ENCODE measurements at regions not wholly inside any gene's neighbourhood (a gene's known extent, or its start where the extent isn't known, plus 50 kb on each side); places are given as distances from the start of the nearest gene placed in this dataset.

DNA sequence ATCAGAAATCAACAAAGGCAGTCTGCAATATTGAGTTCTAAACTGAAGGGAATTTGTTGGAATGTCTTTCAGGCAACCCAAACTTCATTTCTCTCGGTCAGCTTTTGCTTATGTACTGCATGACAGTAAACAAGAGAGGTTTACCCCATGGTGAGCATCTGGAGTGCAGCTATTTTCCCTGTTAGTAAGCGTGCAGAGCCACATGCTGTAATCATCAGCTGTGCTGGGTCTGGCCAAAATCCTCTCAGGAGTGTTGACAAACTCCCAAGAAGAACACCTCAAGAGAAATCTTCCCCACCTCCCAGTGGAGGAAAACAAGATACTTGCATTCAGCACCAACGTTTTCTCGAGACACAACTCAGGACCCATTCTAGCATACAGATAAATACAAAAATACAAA, 83.6 kb upstream of the ADAMTSL1 start:
- H3K4me3 Mint-ChIP-seq: no peak overlapping the region
- no peaks in the 10 kb centered on the region for H4K20me1 ChIP-seq (ENCODE audit: control insufficient read depth, insufficient read depth, low read length, poor library complexity, severe bottlenecking)
- H3K4me2 ChIP-seq (replicated peaks; ENCODE audit: low read depth, low read length, poor library complexity, severe bottlenecking): no peak overlapping the region
- ChIA-PET POLR2A (no interaction called here), CTCF (no interaction called here)
- no peak overlapping the region for H3K27ac ChIP-seq (ENCODE audit: low read length in 2 of 2)
- no peaks in the 10 kb centered on the region for H3K4me1 ChIP-seq (ENCODE audit: control insufficient read depth in 2 of 2, insufficient read depth in 2 of 2, low read length in 2 of 2)
- ATAC-seq (ENCODE audit: low read depth) (no peak), DNase-seq (no peak)
- H3K9ac ChIP-seq (ENCODE audit: low read length): no peak overlapping the region
- TF ChIP-seq EZH2 (IDR thresholded peaks at IDR 0.05; ENCODE audit: borderline replicate concordance, insufficient read depth, low read depth, low read length, poor library complexity, severe bottlenecking) (no peak), CTCF (IDR thresholded peaks at IDR 0.05) (no peak)
- no peaks in the 10 kb centered on the region for H3K4me1 Mint-ChIP-seq
- no peaks in the 10 kb centered on the region for H3K9me3 Mint-ChIP-seq (ENCODE audit: insufficient read depth)
- H3K36me3 ChIP-seq (replicated peaks in 1 of 2; ENCODE audit: control extremely low read depth in 1 of 2, control insufficient read depth in 1 of 2, extremely low read depth in 1 of 2, insufficient read depth in 2 of 2, low read length in 1 of 2): no peaks in the 10 kb centered on the region
- intact Hi-C loops (cut with micrococcal nuclease): no loop called here
- H3K4me3 ChIP-seq (ENCODE audit: control extremely low read depth in 1 of 5, extremely low read depth in 1 of 5, insufficient read depth in 1 of 5, low read depth in 2 of 5, low read length in 4 of 5): no peak overlapping the region
- no peak overlapping the region for H2AFZ ChIP-seq (ENCODE audit: insufficient read depth, low read depth, low read length, poor library complexity, severe bottlenecking)
- no peak overlapping the region for H3K27ac Mint-ChIP-seq
- no peaks in the 10 kb centered on the region for H3K27me3 ChIP-seq (replicated peaks in 1 of 4; ENCODE audit: control extremely low read depth in 1 of 4, control insufficient read depth in 3 of 4, insufficient read depth in 4 of 4, low read length in 3 of 4)
- H3K79me2 ChIP-seq (ENCODE audit: control insufficient read depth, insufficient read depth, low read length): no peaks in the 10 kb centered on the region
- WGBS (ENCODE audit: insufficient coverage): 74% methylated on average over 4 of the region's 4 CpGs
- no peaks in the 10 kb centered on the region for H3K9me3 ChIP-seq (ENCODE audit: control extremely low read depth in 1 of 3, control insufficient read depth in 2 of 3, insufficient read depth in 1 of 3, low read length in 2 of 3)
- no peaks in the 10 kb centered on the region for H3K27me3 Mint-ChIP-seq

- DNase-seq (no peak), ATAC-seq (ENCODE audit: low read depth) (no peak)
- Mint-ChIP-seq H3K27ac (no peak overlapping the region), H3K4me1 (no peaks in the 10 kb centered on the region), H3K4me3 (no peak overlapping the region), H3K9me3 (ENCODE audit: insufficient read depth) (no peaks in the 10 kb centered on the region), H3K27me3 (no peaks in the 10 kb centered on the region)
- POLR2A ChIA-PET: no interaction called here
- Histone ChIP-seq H3K9ac (ENCODE audit: low read length) (no peak overlapping the region), H3K4me2 (replicated peaks; ENCODE audit: low read depth, low read length, poor library complexity, severe bottlenecking) (no peak overlapping the region), H3K27ac (ENCODE audit: low read length in 2 of 2) (no peak overlapping the region), H2AFZ (ENCODE audit: insufficient read depth, low read depth, low read length, poor library complexity, severe bottlenecking) (no peak overlapping the region), H3K27me3 (replicated peaks in 1 of 4; ENCODE audit: control extremely low read depth in 1 of 4, control insufficient read depth in 3 of 4, insufficient read depth in 4 of 4, low read length in 3 of 4) (no peaks in the 10 kb centered on the region), H3K79me2 (ENCODE audit: control insufficient read depth, insufficient read depth, low read length) (no peaks in the 10 kb centered on the region), H3K4me3 (ENCODE audit: control extremely low read depth in 1 of 5, extremely low read depth in 1 of 5, insufficient read depth in 1 of 5, low read depth in 2 of 5, low read length in 4 of 5) (no peak overlapping the region), H3K36me3 (replicated peaks in 1 of 2; ENCODE audit: control extremely low read depth in 1 of 2, control insufficient read depth in 1 of 2, extremely low read depth in 1 of 2, insufficient read depth in 2 of 2, low read length in 1 of 2) (no peaks in the 10 kb centered on the region), H3K9me3 (ENCODE audit: control extremely low read depth in 1 of 3, control insufficient read depth in 2 of 3, insufficient read depth in 1 of 3, low read length in 2 of 3) (no peaks in the 10 kb centered on the region), H4K20me1 (ENCODE audit: control insufficient read depth, insufficient read depth, low read length, poor library complexity, severe bottlenecking) (no peaks in the 10 kb centered on the region), H3K4me1 (ENCODE audit: control insufficient read depth in 2 of 2, insufficient read depth in 2 of 2, low read length in 2 of 2) (no peaks in the 10 kb centered on the region)
- CTCF ChIA-PET: no interaction called here
- no CpG with 5 or more reads among the region's 4 CpGs for WGBS (ENCODE audit: insufficient coverage)
- no peak for TF ChIP-seq EZH2 (IDR thresholded peaks at IDR 0.05; ENCODE audit: borderline replicate concordance, insufficient read depth, low read depth, low read length, poor library complexity, severe bottlenecking)
- intact Hi-C loops (cut with micrococcal nuclease): no loop called here
These were observed 80.4 kb upstream of the ADAMTSL1 start for GRCh38 chr9:18393340-18394130.

Measured in B cell (primary cell).